CD4-positive, alpha-beta T cell treated with Interleukin-15 for 1 hour (primary cell): ENCODE measurements at regions not wholly inside any gene's neighbourhood (a gene's known extent, or its start where the extent isn't known, plus 50 kb on each side); places are given as distances from the start of the nearest gene placed in this dataset.
"Not testable (repeated sequence)": the region's sequence is repeated elsewhere in the genome, so short reads cannot be mapped to it uniquely, and the experiment has no call there.

Source experiments
- DNase-seq: peaks from one replicate; pipeline ENCODE4 v3.0.0-alpha.2; 2020

DNA sequence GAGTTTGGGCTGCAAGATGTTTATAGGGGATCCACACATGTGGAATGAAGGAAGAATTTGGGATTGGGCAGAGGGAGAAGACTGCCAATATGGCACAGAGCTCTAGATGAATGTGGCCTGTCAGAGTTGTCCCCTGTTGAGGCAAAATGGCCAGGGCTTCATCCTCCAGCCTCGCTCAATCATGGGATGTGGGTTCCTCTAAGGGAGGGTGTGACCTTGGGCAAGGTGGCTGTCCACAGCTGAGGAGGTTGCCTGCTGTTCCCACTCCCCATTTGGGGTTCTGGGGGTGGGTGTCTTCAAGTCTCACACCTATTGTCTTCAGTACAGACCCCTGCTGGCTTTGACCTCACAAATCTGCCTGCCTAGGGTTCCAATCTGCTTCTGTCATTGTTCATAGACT lies 121.6 kb upstream of the FAM204A start:
- DNase-seq = no peak

DNA sequence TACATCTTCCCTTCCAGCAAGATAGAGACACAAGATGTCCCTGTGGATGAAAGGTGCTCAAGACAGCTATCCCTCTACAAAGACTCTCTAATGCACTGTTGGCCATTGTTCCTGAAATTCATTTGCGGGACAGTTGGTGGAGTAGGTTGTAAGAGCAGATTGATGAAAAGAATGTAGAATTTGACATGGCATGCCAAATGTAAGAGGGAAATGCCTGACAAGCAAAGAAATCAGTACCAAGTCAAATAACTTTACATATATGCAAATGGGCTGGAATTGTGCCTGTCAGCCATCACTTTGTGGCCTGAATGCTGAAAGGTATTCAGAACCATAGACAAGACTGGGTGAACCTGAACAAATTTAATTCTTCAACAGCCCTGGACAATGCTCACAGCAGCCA lies 120.3 kb upstream of the FAM204A start:
- no peak for DNase-seq

DNA sequence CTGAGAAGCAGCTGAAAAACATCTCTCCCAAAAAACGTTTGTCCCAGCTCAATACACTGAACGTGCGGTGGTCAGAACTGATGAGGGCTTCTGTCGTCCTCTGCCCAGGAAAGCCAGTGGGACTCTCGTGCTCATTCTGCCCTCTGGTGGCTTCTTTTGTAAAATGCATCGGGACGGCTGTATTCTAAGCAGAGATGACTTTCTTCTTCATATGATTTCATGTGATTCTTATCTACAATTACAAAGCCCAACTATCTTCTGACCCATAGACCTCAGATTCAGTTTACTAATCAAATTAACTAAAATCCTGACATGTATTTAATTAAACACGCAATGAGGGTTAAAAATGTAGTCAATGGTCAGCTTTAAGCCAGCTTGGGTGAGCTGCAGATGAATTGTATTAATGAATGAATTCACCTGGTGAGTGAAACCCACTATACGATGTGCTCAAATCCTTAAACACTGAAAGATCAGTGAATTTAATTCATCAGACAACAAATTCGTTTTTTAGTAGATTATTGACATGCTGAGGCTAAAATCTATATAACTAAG lies 117.6 kb upstream of the FAM204A start:
- peak; percentile 28 for DNase-seq

DNA sequence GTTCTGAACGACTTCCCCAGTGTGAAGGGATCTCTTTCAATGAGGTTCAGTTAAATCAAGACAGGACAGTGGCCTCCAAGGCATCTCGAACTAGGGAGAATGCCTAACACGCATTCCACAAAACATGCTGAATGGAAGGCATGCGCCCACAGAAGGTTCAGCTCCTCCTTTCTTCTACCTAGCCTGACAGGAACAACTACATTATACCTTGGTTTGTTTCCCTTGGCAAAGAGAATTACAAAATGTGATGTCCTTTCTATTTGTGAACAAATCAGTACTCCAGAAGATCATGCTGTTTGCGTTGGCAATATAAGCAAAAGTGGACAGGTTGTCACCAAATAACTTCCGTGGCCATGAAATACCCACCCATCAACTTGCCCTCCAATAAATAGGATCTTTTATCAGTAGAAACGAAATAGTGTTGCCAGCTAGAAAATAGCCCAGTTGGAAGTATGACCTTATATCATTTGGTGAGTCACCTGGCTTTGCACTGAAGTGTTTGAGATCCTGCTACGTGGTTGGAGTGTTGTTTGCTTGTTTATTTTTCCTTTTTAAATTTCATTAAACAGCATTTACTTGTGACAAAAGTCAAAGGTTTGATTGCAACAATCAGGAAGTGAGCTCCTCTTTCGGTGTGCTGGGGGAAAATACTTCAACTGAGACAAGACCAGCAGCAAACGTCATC lies 117.0 kb upstream of the FAM204A start:
- no peak for DNase-seq

DNA sequence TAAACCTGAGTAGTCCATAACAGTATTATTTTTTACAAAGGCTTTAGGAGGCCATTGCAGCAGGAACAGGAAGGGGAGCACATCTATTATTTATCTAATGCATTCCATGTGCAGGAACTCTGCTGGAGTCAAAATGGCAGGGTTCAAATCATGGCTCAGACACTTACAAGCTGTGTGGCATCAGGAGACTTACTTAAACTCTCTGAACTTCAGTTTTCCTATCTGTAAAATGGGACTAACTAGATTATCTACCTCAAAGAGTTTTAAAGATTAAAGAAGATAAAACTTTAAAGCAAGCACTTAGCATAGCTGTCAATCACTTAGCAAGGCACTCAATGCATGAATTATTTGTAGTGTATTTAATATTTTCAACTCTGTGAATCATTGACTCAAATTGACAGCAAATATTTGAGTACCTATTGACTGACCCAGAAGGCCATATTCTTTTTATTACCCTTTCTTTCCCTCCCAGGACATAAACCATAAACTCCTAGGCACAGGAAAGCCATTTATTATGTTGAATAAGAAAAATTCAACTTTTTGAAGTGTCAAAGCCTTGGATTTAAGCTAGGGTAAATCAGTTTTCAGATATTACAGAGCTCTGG lies 115.8 kb upstream of the FAM204A start:
- no peak for DNase-seq

DNA sequence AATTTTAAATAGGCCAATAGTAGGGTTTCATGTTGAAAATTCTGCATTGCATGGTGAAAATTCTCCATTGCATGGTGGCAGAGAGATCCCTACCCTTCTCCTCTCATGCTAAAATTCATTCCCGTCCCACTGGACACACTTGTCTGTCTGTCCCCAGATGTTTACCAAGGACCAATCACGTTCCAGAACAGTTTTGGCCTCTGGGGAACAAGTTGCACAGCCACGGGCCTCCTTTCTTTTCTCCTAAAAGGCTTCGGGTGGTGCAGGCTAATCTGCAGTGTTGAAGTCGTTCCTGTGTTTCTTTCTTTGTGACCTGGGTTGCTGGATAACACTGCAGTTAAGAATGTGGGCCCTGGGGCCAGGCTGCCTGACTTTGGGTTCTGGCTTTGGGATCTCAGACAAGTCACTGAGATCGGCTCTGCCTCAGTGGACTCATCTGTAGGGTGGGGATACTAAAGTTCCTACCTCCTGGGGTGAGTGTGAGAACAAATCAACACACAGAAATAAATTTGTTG lies 113.1 kb upstream of the FAM204A start:
- no peak for DNase-seq

DNA sequence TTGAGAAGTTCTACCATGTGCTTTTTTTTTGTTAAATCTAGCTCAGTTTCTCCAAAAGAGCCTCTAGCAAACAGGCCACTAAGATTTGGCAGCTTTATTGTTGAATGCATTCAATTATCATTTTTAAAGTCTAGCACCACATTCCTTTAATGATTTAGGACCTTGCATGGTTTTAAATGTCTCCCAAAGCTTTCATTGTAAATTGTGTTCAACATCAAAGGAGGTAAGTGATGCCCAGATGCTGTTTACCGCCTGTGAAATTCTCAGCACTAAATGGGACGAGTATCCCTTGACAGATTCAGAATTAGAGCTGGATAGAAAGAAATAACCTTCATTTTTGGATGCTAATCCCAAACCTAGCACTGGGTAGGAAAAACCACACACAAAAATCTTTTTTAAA lies 112.1 kb upstream of the FAM204A start:
- no peak for DNase-seq

DNA sequence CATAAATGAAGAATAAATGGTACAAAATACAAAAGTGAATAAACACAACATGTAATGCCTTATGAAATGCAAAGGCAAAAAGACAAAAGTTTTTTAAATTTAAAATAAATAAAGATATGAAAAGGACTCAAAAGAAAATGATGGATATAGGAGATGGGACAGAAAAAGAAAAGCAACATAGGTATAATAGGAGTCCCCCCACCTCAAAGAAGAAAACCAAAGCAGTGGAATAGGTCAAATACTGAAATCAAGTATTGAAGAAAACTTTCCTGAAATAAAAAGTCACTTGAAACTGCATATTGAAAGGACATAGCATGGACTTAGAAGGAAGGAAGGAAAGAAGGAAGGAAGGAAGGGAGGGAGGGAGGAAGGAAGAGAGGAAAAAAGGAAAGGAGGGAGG lies 110.0 kb upstream of the FAM204A start:
- no peak for DNase-seq

DNA sequence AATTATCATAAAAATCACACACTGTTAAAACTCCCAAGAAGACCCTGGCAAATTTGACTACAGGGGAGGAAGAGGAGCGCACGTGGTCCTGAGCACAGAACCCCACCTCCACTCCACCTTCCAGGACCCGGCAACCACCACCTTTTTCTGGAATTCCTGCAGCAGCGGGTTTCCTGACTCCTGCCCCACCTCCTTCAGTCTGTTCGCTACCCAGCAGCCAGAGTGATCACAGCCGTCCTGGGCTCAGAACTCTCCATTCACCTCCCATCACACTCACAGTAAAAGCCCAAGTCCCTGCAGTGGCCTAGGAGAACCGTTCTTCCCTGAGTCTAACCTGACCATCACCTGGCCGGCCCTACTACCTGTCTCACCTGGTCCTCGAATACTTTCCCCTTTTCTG lies 107.4 kb upstream of the FAM204A start:
- no peak for DNase-seq

DNA sequence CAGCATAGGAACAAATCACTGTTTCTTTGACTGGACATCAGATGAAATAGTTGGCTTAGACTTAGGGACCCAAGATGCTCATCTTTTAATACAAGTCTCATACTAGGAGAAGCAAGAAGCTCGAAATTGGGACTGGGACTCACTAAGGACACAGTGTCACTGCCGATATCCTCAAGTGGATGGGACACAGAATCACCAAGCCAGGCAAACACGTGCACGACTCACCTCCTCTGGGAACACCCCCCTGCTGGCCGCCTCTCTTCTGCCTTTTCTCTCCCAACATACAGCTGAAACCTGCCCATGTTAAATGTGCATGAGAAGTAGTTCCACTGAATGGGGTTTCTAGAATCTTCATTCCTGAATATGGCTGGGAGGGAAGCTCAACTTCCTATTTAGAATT lies 106.6 kb upstream of the FAM204A start:
- DNase-seq = no peak

DNA sequence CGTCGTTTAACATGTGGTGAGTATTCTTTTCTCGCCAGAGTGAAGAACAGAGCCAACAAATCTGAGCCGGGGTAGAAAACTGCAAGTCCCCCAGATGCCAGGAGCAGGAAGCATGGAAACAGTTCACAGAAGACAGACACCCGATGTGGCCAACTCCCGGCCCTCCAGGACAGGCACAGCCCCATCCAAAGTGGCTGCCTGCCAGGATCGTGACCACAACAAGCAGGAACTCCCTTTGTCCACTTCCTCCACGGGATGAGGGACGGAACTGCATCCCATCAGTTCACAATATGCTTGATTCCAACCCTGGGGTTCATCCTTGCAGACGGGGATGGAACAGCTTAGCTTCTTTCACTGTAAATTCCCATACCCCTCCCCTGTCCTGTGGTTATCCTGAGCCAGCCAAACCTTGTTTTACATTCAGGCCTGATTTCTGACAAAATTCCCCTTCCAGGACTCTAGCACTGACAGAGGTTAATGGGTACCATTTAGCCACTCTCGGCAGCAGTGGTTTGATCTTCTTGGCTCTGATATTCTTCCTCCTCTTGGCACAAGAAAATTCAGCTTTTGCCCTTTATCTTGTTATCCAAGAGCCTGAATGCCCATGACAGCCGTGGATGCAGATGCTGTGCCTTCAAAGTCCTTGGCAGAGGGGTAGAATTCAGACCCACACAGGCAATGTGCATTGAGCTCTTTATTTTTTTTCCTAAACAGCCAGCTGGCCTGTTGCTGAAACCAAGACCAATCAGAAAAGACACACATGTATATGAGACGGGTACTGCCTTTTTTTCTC lies 105.5 kb upstream of the FAM204A start:
- no peak for DNase-seq

DNA sequence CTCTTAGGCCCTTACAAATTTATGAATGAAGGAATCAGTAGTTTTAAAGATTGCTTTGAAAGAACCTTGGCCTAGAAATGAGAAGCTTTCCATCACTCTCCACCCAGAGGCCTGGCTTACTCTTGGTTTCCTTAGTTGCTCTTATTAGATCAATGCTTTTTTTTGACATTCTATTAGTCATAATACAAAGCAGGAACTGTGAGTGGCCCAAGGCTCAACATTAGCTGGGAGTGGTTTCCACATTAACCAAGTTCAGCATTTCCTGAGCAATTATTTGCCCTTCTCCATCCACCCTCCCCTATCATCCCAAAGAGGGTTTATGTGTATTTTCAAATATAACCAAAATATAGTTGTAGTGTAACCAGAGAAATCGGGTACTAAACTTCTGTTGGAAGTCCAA lies 103.4 kb upstream of the FAM204A start:
- no peak for DNase-seq

DNA sequence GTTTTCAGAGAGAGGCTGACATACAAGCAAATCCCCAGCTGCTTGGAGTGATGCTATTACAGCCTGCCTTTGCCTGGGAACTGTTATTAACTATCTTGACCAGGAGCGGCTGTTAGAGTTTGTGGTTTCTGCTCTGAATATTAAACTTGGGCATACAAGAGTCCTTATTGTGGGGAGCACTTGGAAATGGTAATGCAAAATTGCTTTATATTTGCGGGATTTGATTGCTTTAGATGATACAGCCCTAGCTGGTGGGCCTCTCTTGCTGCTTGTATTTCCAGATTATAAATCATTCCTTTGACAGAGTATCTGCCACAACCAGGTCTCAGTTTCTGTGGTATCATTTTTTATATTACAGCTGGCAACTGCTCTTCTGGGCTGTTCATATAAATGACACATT lies 101.9 kb upstream of the FAM204A start:
- DNase-seq = no peak

DNA sequence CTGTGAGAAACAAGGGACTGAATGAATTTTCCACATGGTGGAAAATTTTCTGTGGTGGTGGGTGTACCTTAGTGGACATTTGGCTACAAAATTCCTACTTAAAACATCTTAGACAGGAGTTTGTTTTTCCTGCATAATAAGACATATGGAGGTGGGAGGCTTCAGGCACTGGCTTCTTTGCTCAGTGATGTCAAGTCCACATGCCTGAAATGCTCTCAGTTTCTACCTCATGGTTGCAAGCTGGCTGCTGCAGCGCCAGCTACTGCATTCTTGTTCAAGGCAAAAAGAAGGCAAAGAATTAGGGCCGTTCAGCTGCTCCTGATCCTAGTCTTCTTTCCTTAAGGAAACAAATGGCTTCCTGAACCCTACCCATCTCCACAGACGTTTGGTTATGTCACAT lies 99.9 kb upstream of the FAM204A start:
- DNase-seq = no peak

DNA sequence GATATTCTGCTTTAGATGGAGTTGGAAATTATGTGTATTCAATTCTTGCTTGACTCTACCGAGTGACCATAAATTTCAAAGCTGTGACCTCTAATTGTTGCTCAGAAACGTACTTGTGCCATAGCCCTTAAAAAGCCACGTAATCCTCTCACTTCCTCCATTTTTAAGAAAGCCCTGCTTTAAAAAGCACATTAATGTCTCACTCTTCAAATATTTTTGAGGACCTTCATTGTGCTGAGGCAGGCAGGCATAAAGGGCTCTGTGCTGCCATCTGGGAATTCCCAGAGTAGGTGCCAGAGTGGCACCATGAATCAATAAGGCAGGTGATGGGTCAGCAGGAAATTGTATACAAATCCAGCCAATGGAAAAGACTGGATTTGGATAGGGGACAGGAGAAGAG lies 97.7 kb upstream of the FAM204A start:
- DNase-seq = no peak

DNA sequence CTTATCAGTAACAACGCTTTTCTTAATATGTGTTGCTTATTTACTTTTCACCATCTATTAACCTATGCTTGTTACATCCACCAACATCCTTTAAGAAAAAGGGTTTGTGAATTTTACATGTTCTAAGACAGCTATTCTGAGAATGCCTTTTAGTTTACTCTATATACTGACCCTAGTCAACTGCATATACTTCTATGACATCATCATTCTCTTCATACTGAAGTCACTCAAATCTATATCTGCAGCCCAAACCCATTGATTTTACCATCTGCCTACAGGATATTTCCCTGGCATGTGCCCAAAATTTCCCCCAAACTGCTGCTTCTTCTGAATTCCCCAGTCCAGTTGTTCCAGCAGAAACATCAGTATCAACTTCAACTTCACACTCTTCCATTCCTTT lies 94.6 kb upstream of the FAM204A start:
- DNase-seq = no peak

DNA sequence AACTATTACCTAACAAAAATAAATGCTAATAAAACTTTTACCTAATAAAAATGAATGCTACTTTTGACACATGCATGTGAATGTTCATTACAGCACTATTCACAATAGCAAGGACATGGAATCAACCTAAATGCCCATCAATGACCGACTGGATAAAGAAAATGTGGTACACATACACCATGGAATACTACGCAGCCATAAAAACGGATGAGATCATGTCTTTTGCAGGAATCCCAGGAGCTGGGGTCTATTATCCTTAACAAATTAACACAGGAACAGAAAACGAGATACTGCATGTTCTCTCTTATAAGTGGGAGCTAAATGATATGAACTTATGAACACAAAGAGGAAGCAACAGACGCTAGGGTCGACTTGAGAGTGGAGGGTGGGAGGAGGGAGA lies 88.1 kb upstream of the FAM204A start:
- DNase-seq = no peak

DNA sequence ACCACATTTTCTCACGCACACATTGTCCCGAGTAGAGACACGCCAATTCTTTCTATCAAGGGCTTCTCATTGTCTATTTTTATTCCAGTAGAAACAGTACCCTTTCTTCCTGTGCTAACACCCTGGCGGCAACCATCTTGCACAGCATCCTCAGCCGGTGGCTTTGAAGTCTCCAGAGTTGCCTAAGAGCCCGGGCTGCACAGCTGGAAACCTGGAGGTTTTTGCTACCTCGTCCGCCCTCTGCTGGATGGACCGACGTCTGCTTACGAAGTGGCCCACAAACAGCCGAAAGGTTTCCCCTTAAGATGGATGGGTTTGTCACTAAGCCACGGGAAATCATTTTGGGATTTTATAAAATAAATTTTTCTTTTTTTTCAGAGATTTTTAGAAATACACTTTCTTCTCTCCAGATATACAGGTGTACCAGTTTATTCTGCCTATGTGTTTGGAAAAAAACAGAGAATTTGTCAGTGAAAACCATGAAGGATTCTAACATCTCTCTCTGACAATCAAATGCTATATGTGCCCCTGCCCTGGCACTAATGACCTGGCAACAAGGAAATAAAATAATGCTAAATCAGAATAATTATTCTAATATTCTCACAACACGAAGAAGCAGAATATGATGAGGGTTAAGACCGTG lies 81.8 kb upstream of the FAM204A start:
- DNase-seq = peak; percentile 51

DNA sequence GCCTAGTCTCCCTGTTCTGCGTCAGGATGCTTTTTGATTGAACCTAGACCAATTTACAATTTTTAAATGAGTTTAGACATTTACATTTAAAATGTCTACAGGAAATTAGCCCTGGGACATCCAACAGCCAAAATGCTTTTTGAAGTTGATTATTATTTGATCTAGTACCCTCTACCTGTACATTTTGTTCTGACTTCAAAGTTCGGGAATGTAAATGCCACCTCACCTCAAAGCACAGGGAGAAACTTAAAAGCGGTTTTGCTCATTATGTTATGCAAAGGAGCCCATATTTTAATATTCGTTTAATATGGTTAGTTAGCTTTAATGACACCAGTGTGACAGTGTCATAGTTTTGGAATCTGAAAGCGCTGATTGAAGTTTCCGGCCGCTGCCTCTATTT lies 80.1 kb upstream of the FAM204A start:
- no peak for DNase-seq

DNA sequence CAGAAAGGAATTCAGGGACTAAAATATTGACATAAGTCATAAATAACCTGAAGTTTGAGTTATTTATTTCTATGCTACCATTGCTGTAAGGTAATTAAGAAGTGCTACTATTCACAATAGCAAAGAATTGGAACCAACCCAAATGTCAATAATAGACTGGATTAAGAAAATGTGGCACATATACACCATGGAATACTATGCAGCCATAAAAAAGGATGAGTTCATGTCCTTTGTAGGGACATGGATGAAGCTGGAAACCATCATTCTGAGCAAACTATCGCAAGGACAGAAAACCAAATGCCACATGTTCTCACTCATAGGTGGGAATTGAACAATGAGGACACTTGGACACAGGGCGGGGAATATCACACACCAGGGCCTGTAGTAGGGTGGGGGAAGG lies 77.9 kb upstream of the FAM204A start:
- DNase-seq = not testable (repeated sequence)

DNA sequence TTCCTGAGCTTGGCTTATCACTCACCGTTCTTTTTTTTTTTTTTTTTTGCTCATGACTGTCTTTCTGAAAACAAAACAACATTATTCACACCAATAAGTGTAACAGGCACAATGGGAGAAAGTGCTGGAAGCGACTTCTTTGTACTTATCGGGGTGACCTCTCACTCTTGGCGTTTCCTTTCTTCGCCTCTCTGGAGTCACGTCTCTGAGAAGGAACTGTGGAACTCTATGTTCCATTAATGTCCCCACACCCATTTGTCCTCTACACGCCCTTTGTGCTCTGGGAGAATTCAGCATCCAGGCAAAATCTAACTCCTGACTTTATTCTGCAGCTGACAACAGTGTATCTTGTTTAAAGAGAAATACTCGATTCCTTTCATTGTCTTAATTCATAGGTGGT lies 70.8 kb upstream of the FAM204A start:
- no peak for DNase-seq

DNA sequence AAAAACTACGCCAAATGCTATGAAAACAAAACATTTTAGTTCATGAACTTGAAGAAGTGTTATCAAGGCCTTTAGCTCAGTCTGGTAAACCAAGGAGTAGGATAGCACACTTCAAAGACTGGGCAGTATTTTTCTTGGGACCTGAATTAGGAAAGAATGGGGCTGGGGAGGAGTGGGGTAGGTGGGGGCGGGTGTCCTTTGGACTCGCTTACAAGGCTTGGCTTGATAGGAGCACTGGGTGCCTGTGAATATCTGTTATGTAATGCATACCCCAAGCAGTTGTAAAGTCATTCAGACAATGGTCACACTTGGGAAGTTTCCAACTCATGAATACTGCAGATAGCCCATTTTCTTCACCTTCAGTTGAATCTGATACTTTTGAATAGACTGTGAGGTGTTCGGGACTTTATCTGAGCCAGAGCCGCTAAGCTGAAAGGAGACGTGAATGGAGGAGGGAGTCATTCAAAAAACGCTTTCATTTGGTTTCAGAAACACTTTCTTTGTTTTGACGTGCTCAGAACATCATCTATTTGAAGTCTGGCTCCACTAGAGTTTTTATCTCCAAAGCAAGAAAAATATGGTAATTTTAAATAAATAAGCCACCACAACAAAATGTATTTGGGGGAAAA lies 70.1 kb upstream of the FAM204A start:
- DNase-seq = no peak

DNA sequence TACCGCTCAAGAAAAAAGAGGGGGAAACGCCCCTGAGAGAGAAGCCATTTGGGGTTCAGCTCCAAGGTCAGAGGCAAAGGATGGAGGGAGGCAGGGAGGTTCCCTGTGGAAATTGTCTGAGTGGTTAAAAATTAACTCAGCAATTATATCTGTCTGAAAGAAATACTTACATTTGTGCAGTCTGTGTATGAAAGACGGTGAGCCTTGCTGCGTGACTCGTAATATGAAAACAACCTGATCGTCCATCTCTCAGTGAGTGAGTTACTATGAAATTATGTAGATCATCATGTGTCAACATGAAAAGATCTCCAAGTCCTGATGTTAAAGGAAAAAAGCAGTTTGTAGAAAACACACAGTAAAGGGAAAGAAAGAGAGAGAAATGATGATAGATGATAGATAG lies 67.2 kb upstream of the FAM204A start:
- DNase-seq = no peak
